ENCODE measurements at regions not wholly inside any gene's neighbourhood (a gene's known extent, or its start where the extent isn't known, plus 50 kb on each side); places are given as distances from the start of the nearest gene placed in this dataset.

- TF ChIP-seq, protein P1, sequence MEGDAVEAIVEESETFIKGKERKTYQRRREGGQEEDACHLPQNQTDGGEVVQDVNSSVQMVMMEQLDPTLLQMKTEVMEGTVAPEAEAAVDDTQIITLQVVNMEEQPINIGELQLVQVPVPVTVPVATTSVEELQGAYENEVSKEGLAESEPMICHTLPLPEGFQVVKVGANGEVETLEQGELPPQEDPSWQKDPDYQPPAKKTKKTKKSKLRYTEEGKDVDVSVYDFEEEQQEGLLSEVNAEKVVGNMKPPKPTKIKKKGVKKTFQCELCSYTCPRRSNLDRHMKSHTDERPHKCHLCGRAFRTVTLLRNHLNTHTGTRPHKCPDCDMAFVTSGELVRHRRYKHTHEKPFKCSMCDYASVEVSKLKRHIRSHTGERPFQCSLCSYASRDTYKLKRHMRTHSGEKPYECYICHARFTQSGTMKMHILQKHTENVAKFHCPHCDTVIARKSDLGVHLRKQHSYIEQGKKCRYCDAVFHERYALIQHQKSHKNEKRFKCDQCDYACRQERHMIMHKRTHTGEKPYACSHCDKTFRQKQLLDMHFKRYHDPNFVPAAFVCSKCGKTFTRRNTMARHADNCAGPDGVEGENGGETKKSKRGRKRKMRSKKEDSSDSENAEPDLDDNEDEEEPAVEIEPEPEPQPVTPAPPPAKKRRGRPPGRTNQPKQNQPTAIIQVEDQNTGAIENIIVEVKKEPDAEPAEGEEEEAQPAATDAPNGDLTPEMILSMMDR (IDR thresholded peaks at IDR 0.05) = no peak
- TF ChIP-seq POLR2AphosphoS5 (IDR thresholded peaks at IDR 0.05; ENCODE audit: low read depth, low read length) = no peak
Observed at GRCh38 chr4:57905965-57906364, 795.8 kb upstream of the IGFBP7 start.
